ENCODE measurements at regions not wholly inside any gene's neighbourhood (a gene's known extent, or its start where the extent isn't known, plus 50 kb on each side); places are given as distances from the start of the nearest gene placed in this dataset.

- Histone ChIP-seq H3K27me3 (replicated peaks) (no peaks in the 10 kb centered on the region), H3K4me3 (ENCODE audit: low read depth, low read length) (no peak overlapping the region), H3K36me3 (replicated peaks) (no peaks in the 10 kb centered on the region), H3K27ac (no peak overlapping the region)
- TF ChIP-seq, protein P1, sequence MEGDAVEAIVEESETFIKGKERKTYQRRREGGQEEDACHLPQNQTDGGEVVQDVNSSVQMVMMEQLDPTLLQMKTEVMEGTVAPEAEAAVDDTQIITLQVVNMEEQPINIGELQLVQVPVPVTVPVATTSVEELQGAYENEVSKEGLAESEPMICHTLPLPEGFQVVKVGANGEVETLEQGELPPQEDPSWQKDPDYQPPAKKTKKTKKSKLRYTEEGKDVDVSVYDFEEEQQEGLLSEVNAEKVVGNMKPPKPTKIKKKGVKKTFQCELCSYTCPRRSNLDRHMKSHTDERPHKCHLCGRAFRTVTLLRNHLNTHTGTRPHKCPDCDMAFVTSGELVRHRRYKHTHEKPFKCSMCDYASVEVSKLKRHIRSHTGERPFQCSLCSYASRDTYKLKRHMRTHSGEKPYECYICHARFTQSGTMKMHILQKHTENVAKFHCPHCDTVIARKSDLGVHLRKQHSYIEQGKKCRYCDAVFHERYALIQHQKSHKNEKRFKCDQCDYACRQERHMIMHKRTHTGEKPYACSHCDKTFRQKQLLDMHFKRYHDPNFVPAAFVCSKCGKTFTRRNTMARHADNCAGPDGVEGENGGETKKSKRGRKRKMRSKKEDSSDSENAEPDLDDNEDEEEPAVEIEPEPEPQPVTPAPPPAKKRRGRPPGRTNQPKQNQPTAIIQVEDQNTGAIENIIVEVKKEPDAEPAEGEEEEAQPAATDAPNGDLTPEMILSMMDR (IDR thresholded peaks at IDR 0.05; ENCODE audit: low read depth, low read length, missing control alignments): no peak
- in situ Hi-C loops (cut with HindIII; ENCODE audit: low pct_ligation_motif_present, low sequenced_read_pairs): no loop called here
- no peak for DNase-seq
Observed at GRCh38 chr12:116636608-116637519, 77.7 kb downstream of the MAP1LC3B2 start.

- H3K4me3 ChIP-seq (ENCODE audit: low read depth, low read length): no peak overlapping the region
- TF ChIP-seq, protein P1 (IDR thresholded peaks at IDR 0.05; ENCODE audit: low read depth, low read length, missing control alignments): no peak
- DNase-seq: no peak
- H3K27me3 ChIP-seq (replicated peaks): no peaks in the 10 kb centered on the region
- in situ Hi-C loops (cut with HindIII; ENCODE audit: low pct_ligation_motif_present, low sequenced_read_pairs): no loop called here
- no peak overlapping the region for H3K27ac ChIP-seq
- H3K36me3 ChIP-seq (replicated peaks): no peaks in the 10 kb centered on the region
Observed at GRCh38 chr12:116635487-116635886, 76.3 kb downstream of the MAP1LC3B2 start.

- Histone ChIP-seq H3K36me3 (replicated peaks) (no peaks in the 10 kb centered on the region), H3K27me3 (replicated peaks) (no peaks in the 10 kb centered on the region), H3K27ac (no peak overlapping the region), H3K4me3 (ENCODE audit: low read depth, low read length) (no peak overlapping the region)
- TF ChIP-seq, protein P1 (IDR thresholded peaks at IDR 0.05; ENCODE audit: low read depth, low read length, missing control alignments): no peak
- in situ Hi-C loops (cut with HindIII; ENCODE audit: low pct_ligation_motif_present, low sequenced_read_pairs): no loop called here
- no peak for DNase-seq
Observed at GRCh38 chr12:116633476-116633875, 74.3 kb downstream of the MAP1LC3B2 start.

- DNase-seq: no peak
- TF ChIP-seq, protein P1 (IDR thresholded peaks at IDR 0.05; ENCODE audit: low read depth, low read length, missing control alignments): no peak
- Histone ChIP-seq H3K27ac (no peak overlapping the region), H3K27me3 (replicated peaks) (no peaks in the 10 kb centered on the region), H3K36me3 (replicated peaks) (no peaks in the 10 kb centered on the region), H3K4me3 (ENCODE audit: low read depth, low read length) (no peak overlapping the region)
- in situ Hi-C loops (cut with HindIII; ENCODE audit: low pct_ligation_motif_present, low sequenced_read_pairs): no loop called here
Observed at GRCh38 chr12:116631619-116632018, 72.4 kb downstream of the MAP1LC3B2 start.

GRCh38 chr12:116630762-116631161, 71.6 kb downstream of the MAP1LC3B2 start:
- TF ChIP-seq, protein P1 (IDR thresholded peaks at IDR 0.05; ENCODE audit: low read depth, low read length, missing control alignments): no peak
- no peak overlapping the region for H3K27ac ChIP-seq
- H3K4me3 ChIP-seq (ENCODE audit: low read depth, low read length): no peak overlapping the region
- no peaks in the 10 kb centered on the region for H3K27me3 ChIP-seq (replicated peaks)
- in situ Hi-C loops (cut with HindIII; ENCODE audit: low pct_ligation_motif_present, low sequenced_read_pairs): no loop called here
- no peaks in the 10 kb centered on the region for H3K36me3 ChIP-seq (replicated peaks)
- DNase-seq: no peak
